ENCODE measurements at regions not wholly inside any gene's neighbourhood (a gene's known extent, or its start where the extent isn't known, plus 50 kb on each side); places are given as distances from the start of the nearest gene placed in this dataset.

GRCh38 chr13:99819967-99820366 is 151.6 kb downstream of the ZIC5 start:
- Mint-ChIP-seq H3K4me3 (ENCODE audit: unreplicated experiment) (no peak overlapping the region), H3K27ac (ENCODE audit: unreplicated experiment) (no peak overlapping the region), H3K9me3 (ENCODE audit: low read depth) (peaks cover 17% of the 10 kb centered on the region), H3K27me3 (ENCODE audit: low read depth) (no peaks in the 10 kb centered on the region), H3K4me1 (ENCODE audit: low read depth) (no peaks in the 10 kb centered on the region), H3K36me3 (ENCODE audit: low read depth) (peaks cover 3% of the 10 kb centered on the region)
- no peak for DNase-seq (ENCODE audit: low spot score)
- TF ChIP-seq CTCF (IDR thresholded peaks at IDR 0.05): no peak

- H3K4me3 Mint-ChIP-seq (ENCODE audit: unreplicated experiment): no peak overlapping the region
- no peak overlapping the region for H3K27ac Mint-ChIP-seq (ENCODE audit: unreplicated experiment)
- peaks cover 11% of the 10 kb centered on the region for H3K4me1 Mint-ChIP-seq (ENCODE audit: low read depth)
- H3K27me3 Mint-ChIP-seq (ENCODE audit: low read depth): no peaks in the 10 kb centered on the region
- DNase-seq (ENCODE audit: low spot score): no peak
- no peaks in the 10 kb centered on the region for H3K36me3 Mint-ChIP-seq (ENCODE audit: low read depth)
- no peak for TF ChIP-seq CTCF (IDR thresholded peaks at IDR 0.05)
- peaks cover under 1% of the 10 kb centered on the region for H3K9me3 Mint-ChIP-seq (ENCODE audit: low read depth)
Measured at GRCh38 chr13:99816321-99816720, 155.2 kb downstream of the ZIC5 start.

- no peak overlapping the region for H3K27ac Mint-ChIP-seq (ENCODE audit: unreplicated experiment)
- no peaks in the 10 kb centered on the region for H3K36me3 Mint-ChIP-seq (ENCODE audit: low read depth)
- TF ChIP-seq CTCF (IDR thresholded peaks at IDR 0.05): no peak
- peaks cover 11% of the 10 kb centered on the region for H3K4me1 Mint-ChIP-seq (ENCODE audit: low read depth)
- H3K4me3 Mint-ChIP-seq (ENCODE audit: unreplicated experiment): no peak overlapping the region
- H3K9me3 Mint-ChIP-seq (ENCODE audit: low read depth): no peaks in the 10 kb centered on the region
- no peak for DNase-seq (ENCODE audit: low spot score)
- H3K27me3 Mint-ChIP-seq (ENCODE audit: low read depth): no peaks in the 10 kb centered on the region
Measured at GRCh38 chr13:99813336-99814095, 158.1 kb downstream of the ZIC5 start.

- Mint-ChIP-seq H3K4me3 (ENCODE audit: unreplicated experiment) (no peak overlapping the region), H3K27ac (ENCODE audit: unreplicated experiment) (peak overlapping the region; percentile 60), H3K36me3 (ENCODE audit: low read depth) (no peaks in the 10 kb centered on the region), H3K9me3 (ENCODE audit: low read depth) (no peaks in the 10 kb centered on the region), H3K4me1 (ENCODE audit: low read depth) (peaks cover 11% of the 10 kb centered on the region), H3K27me3 (ENCODE audit: low read depth) (no peaks in the 10 kb centered on the region)
- no peak for TF ChIP-seq CTCF (IDR thresholded peaks at IDR 0.05)
- DNase-seq (ENCODE audit: low spot score): no peak
Measured at GRCh38 chr13:99812625-99813024, 158.9 kb downstream of the ZIC5 start.

- H3K36me3 Mint-ChIP-seq (ENCODE audit: low read depth): no peaks in the 10 kb centered on the region
- H3K27ac Mint-ChIP-seq (ENCODE audit: unreplicated experiment): no peak overlapping the region
- DNase-seq (ENCODE audit: low spot score): no peak
- no peak overlapping the region for H3K4me3 Mint-ChIP-seq (ENCODE audit: unreplicated experiment)
- no peaks in the 10 kb centered on the region for H3K27me3 Mint-ChIP-seq (ENCODE audit: low read depth)
- H3K4me1 Mint-ChIP-seq (ENCODE audit: low read depth): peaks cover 11% of the 10 kb centered on the region
- no peak for TF ChIP-seq CTCF (IDR thresholded peaks at IDR 0.05)
- H3K9me3 Mint-ChIP-seq (ENCODE audit: low read depth): no peaks in the 10 kb centered on the region
Measured at GRCh38 chr13:99811067-99811700, 160.4 kb downstream of the ZIC5 start.
